Neural cell (in vitro differentiated cells): ENCODE measurements at regions not wholly inside any gene's neighbourhood (a gene's known extent, or its start where the extent isn't known, plus 50 kb on each side); places are given as distances from the start of the nearest gene placed in this dataset.

Source experiments
- H2AFZ ChIP-seq: fragments of 200-600, 300-800 bp; sonication (generic), shearing (Covaris generic); 2 replicates; pipeline ENCODE4 v1.6.0; 2014; ENCODE audit warnings: low read depth, mild to moderate bottlenecking, antibody characterized with exemption, low read length, moderate library complexity
- H3F3A ChIP-seq: fragments of 200-600 bp; shearing (Covaris generic); 2 replicates; pipeline ENCODE4 v1.6.1; 2016; ENCODE audit warnings: mild to moderate bottlenecking, moderate library complexity, mixed read lengths, antibody characterized with exemption, low read length; ENCODE audit not compliant: insufficient read depth, poor library complexity, severe bottlenecking
- H3K27ac ChIP-seq: fragments of 200-600, 300-800 bp; sonication (generic), shearing (Covaris generic); 2 replicates; pipeline ENCODE4 v1.5.1; 2014; ENCODE audit warnings: mild to moderate bottlenecking, low read length, moderate library complexity
- H3K27me3 ChIP-seq: fragments of 300-800, 200-600 bp; sonication (generic), shearing (Covaris generic); 2 replicates; pipeline ENCODE4 v1.6.0; 2014; ENCODE audit warnings: mild to moderate bottlenecking, low read depth, low read length, moderate library complexity; ENCODE audit not compliant: insufficient read depth
- H3K36me3 ChIP-seq: fragments of 300-800, 200-600 bp; sonication (generic), shearing (Covaris generic); 2 replicates; pipeline ENCODE4 v1.5.1; 2014; ENCODE audit warnings: mild to moderate bottlenecking, antibody characterized with exemption, low read length, moderate library complexity; ENCODE audit not compliant: insufficient read depth
- H3K4me2 ChIP-seq: fragments of 300-800, 200-600 bp; sonication (generic), shearing (Covaris generic); 2 replicates; pipeline ENCODE4 v1.6.0; 2014; ENCODE audit warnings: mild to moderate bottlenecking, low read length
- H3K4me3 ChIP-seq: fragments of 300-800, 200-600 bp; sonication (generic), shearing (Covaris generic); 2 replicates; pipeline ENCODE4 v1.5.1; 2014; ENCODE audit warnings: mild to moderate bottlenecking, low read length, moderate library complexity
- H3K79me2 ChIP-seq: fragments of 200-600 bp; shearing (Covaris generic); replicated peaks from 2 replicates; pipeline ENCODE4 v1.6.0; 2014; ENCODE audit warnings: mild to moderate bottlenecking, low read length, moderate library complexity; ENCODE audit not compliant: insufficient read depth
- H3K9ac ChIP-seq: fragments of 300-800, 200-600 bp; sonication (generic), shearing (Covaris generic); 2 replicates; pipeline ENCODE4 v1.6.1; 2016; ENCODE audit warnings: mild to moderate bottlenecking, low read length, mixed read lengths
- H3K9me2 ChIP-seq: fragments of 200-600 bp; shearing (Covaris generic); 2 replicates; pipeline ENCODE4 v1.6.1; 2016; ENCODE audit warnings: mild to moderate bottlenecking, low read length, mixed read lengths; ENCODE audit not compliant: insufficient read depth
- H3K9me3 ChIP-seq: fragments of 200-600, 300-800 bp; sonication (generic), shearing (Covaris generic); 2 replicates; pipeline ENCODE4 v1.6.1; 2016; ENCODE audit warnings: mild to moderate bottlenecking, mixed run types, low read length, moderate library complexity, mixed read lengths
- H4K20me1 ChIP-seq: fragments of 200-600 bp; shearing (Covaris generic); 2 replicates; pipeline ENCODE4 v1.6.1; 2016; ENCODE audit warnings: mild to moderate bottlenecking, mixed run types; ENCODE audit not compliant: insufficient read depth
- CTCF ChIP-seq: fragments of 450-650 bp; IDR thresholded peaks from 2 replicates; pipeline ENCODE4 v1.5.1; 2014; ENCODE audit warnings: antibody characterized with exemption, mild to moderate bottlenecking, moderate library complexity; ENCODE audit not compliant: poor library complexity, severe bottlenecking
- EP300 ChIP-seq: fragments of 450-650 bp; conservative IDR thresholded peaks from 2 replicates; pipeline ENCODE4 v1.6.1; 2014; ENCODE audit warnings: antibody characterized with exemption, mild to moderate bottlenecking, moderate library complexity; ENCODE audit not compliant: poor library complexity, severe bottlenecking
- EZH2 ChIP-seq: fragments of 200-600, 300-800 bp; shearing (Covaris generic), sonication (generic); IDR thresholded peaks from 2 replicates; pipeline ENCODE4 v1.6.1; 2014; ENCODE audit warnings: antibody characterized with exemption, low read length, borderline replicate concordance, mild to moderate bottlenecking; ENCODE audit not compliant: insufficient read depth, poor library complexity, severe bottlenecking
- MXI1 ChIP-seq: fragments of 450-650 bp; conservative IDR thresholded peaks from 2 replicates; pipeline ENCODE4 v1.6.1; 2014; ENCODE audit warnings: antibody characterized with exemption, mild to moderate bottlenecking; ENCODE audit not compliant: poor library complexity, severe bottlenecking
- POLR2AphosphoS5 ChIP-seq: IDR thresholded peaks from 2 replicates; pipeline ENCODE4 v1.6.1; 2012
- RAD21 ChIP-seq: fragments of 450-650 bp; conservative IDR thresholded peaks from 2 replicates; pipeline ENCODE4 v1.6.1; 2014; ENCODE audit warnings: antibody characterized with exemption, mild to moderate bottlenecking, moderate library complexity
- REST ChIP-seq: IDR thresholded peaks from 2 replicates; pipeline ENCODE4 v1.6.1; 2012; ENCODE audit warnings: borderline replicate concordance
- SMC3 ChIP-seq: fragments of 450-650 bp; conservative IDR thresholded peaks from 2 replicates; pipeline ENCODE4 v1.6.1; 2014; ENCODE audit warnings: antibody characterized with exemption, mild to moderate bottlenecking, moderate library complexity; ENCODE audit not compliant: poor library complexity
- TAF1 ChIP-seq: IDR thresholded peaks from 2 replicates; pipeline ENCODE4 v1.6.1; 2012; ENCODE audit warnings: low read depth

GRCh38 chr2:228798458-228799207 lies 472.5 kb downstream of the PID1 start:
- no peak for TF ChIP-seq MXI1
- TF ChIP-seq REST, result no peak
- Histone ChIP-seq H4K20me1 (no peaks in the 10 kb centered on the region), H3K4me3 (no peak overlapping the region), H3K4me2 (no peak overlapping the region), H3K9me3 (no peaks in the 10 kb centered on the region), H3K9me2 (no peaks in the 10 kb centered on the region), H3F3A (no peaks in the 10 kb centered on the region), H3K9ac (no peak overlapping the region), H3K27me3 (no peaks in the 10 kb centered on the region), H3K36me3 (no peaks in the 10 kb centered on the region), H3K27ac (no peak overlapping the region), H3K79me2 (no peaks in the 10 kb centered on the region), H2AFZ (no peak overlapping the region)

- H2AFZ ChIP-seq, result no peak overlapping the region
- H3K4me2 ChIP-seq, result no peak overlapping the region
- no peak for TF ChIP-seq EP300
- TF ChIP-seq SMC3, result no peak
- TF ChIP-seq TAF1, result no peak
- TF ChIP-seq REST, result no peak
- H3K4me3 ChIP-seq, result no peak overlapping the region
- no peaks in the 10 kb centered on the region for H3K27me3 ChIP-seq
- no peaks in the 10 kb centered on the region for H3K9me3 ChIP-seq
- H3K9me2 ChIP-seq, result no peaks in the 10 kb centered on the region
- H3F3A ChIP-seq, result no peaks in the 10 kb centered on the region
- no peaks in the 10 kb centered on the region for H3K79me2 ChIP-seq
- no peak overlapping the region for H3K9ac ChIP-seq
- H4K20me1 ChIP-seq, result no peaks in the 10 kb centered on the region
- H3K27ac ChIP-seq, result no peak overlapping the region
- no peaks in the 10 kb centered on the region for H3K36me3 ChIP-seq
Observed at GRCh38 chr2:228796386-228796785, 474.7 kb downstream of the PID1 start.

- no peak overlapping the region for H3K4me2 ChIP-seq
- no peaks in the 10 kb centered on the region for H3F3A ChIP-seq
- H3K9me3 ChIP-seq, result no peaks in the 10 kb centered on the region
- H4K20me1 ChIP-seq, result no peaks in the 10 kb centered on the region
- H3K36me3 ChIP-seq, result no peaks in the 10 kb centered on the region
- no peak overlapping the region for H3K27ac ChIP-seq
- H3K9me2 ChIP-seq, result no peaks in the 10 kb centered on the region
- H3K9ac ChIP-seq, result no peak overlapping the region
- no peaks in the 10 kb centered on the region for H3K27me3 ChIP-seq
- H2AFZ ChIP-seq, result no peak overlapping the region
- H3K4me3 ChIP-seq, result no peak overlapping the region
- no peaks in the 10 kb centered on the region for H3K79me2 ChIP-seq
- TF ChIP-seq RAD21, result no peak
- TF ChIP-seq CTCF, result no peak
- TF ChIP-seq POLR2AphosphoS5, result no peak
- no peak for TF ChIP-seq EZH2
- no peak for TF ChIP-seq SMC3
- TF ChIP-seq EP300, result no peak
- no peak for TF ChIP-seq TAF1
- no peak for TF ChIP-seq REST
Observed at GRCh38 chr2:228793116-228793515, 478.0 kb downstream of the PID1 start.
